GM12874 (cell line): ENCODE measurements at regions not wholly inside any gene's neighbourhood (a gene's known extent, or its start where the extent isn't known, plus 50 kb on each side); places are given as distances from the start of the nearest gene placed in this dataset.

Source experiments
- TF ChIP-seq, protein P1 (sequence below): IDR thresholded peaks from 2 replicates; pipeline ENCODE4 v1.5.1; 2011; ENCODE audit warnings: low read depth, mild to moderate bottlenecking, control low read depth, low read length, moderate library complexity; ENCODE audit not compliant: insufficient read depth

DNA sequence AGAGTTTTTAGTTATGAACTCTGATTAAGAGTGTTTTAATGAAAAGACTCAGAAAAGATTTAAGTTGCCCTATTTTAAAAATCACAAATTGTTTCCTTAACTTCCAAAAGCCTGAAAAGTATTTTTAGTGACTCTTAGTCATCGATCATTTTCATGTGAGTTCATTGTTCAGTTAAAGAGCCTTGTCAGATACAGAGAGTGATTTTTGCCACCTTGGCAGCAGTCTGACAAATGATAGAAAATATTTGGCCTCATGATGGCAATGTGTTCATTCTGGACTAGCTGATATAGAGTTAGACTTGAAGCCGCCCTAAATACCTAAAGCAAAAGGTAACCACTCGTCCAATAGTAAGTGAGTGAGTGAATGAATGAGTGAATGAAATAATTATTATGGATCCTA, 225.8 kb downstream of the CPS1 start:
- TF ChIP-seq, protein P1, sequence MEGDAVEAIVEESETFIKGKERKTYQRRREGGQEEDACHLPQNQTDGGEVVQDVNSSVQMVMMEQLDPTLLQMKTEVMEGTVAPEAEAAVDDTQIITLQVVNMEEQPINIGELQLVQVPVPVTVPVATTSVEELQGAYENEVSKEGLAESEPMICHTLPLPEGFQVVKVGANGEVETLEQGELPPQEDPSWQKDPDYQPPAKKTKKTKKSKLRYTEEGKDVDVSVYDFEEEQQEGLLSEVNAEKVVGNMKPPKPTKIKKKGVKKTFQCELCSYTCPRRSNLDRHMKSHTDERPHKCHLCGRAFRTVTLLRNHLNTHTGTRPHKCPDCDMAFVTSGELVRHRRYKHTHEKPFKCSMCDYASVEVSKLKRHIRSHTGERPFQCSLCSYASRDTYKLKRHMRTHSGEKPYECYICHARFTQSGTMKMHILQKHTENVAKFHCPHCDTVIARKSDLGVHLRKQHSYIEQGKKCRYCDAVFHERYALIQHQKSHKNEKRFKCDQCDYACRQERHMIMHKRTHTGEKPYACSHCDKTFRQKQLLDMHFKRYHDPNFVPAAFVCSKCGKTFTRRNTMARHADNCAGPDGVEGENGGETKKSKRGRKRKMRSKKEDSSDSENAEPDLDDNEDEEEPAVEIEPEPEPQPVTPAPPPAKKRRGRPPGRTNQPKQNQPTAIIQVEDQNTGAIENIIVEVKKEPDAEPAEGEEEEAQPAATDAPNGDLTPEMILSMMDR: no peak

DNA sequence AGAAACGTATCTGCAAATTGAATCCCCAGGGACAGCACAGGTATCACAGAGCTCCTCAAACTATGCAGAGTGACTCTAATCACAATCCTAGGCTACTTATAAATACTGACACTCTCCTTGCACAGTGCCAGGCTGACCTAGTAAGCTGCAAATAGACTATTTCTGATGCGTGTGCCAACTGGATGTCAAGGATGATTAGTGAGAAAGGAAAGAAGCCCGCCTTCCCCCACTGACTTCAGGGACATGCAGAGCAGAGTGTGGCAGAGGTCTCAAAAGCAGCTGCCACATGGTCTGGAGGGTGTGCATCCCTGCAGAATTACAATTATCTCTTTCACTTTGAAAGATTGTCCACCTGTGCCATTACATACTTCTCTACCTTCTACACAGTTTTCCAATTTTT, 235.6 kb downstream of the CPS1 start:
- TF ChIP-seq, protein P1: no peak

GRCh38 chr2:210795506-210795905, 239.1 kb downstream of the CPS1 start:
- TF ChIP-seq, protein P1: no peak

GRCh38 chr2:210798180-210798579, 241.8 kb downstream of the CPS1 start:
- TF ChIP-seq, protein P1: no peak

DNA sequence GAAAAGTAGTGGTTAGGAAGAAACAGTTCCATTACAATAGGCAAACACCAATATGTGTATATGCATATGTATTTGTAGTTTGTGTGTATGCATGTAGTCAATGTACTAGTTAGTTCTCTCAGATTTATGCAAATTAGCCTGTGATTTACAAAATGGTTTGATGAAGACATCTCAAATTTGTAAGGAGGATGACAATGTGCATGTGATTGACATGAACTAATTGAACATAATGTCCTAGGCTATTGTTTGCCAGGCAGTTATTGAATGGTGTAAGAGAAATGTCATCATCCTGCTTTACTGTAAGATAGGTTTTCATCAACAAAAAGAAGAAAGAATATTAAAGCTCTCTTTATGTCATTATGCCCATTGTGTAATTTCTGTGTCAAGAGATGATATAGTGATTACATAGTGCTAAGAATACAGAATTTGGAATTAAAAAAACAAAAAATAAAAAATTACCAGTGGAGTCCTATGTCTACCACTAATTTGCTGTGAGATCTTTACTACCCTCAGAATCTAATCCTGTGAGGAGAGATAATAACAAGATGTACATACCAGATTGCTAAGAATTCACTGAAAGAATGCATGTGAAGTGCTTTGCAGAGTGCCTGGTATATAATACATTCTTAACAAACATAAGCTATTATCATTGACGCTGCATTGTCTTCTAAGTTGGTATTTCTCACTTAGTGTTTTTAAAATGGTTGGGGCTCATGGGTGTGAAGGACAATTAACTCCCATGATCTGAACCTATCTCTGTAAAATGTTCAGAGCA, 258.0 kb downstream of the CPS1 start:
- TF ChIP-seq, protein P1: no peak

DNA sequence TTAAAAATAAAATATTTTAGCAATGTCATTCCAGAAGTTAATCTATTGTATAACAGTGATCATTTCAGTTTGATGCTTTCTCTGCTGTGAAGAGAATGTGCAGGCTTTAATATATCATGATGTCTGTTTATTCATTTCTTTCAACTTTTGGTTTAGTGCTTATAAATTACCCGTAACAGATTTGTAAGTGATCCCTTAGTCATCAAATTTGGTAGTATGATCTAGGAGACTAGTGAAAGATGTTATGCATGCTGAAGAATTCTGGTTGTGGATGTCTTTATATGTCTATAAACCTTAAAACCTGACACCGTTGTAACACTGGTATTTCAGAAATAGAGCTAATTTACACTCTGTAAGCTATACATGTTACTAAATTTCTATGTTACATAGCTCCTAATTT, 260.4 kb downstream of the CPS1 start:
- TF ChIP-seq, protein P1: no peak

DNA sequence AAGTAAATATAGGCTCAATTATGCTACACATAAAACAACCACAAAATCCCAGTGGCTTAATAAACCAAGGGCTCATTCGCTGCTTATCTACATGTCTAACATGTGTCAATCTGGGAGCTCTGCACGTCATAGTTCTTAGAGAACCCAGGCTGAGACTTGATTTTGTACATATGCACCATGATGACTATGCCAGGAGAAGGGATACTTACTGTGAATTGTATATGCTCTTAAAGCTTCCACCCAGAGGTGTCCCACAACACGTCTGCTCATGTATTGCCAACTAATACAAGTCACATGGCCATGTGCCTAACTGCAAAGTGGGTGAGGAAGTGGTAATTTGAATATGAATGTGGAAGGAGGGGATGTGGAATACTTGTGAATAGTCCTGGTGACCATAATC, 262.1 kb downstream of the CPS1 start:
- TF ChIP-seq, protein P1: no peak
